Vagina (tissue), 2 donors: ENCODE measurements at regions not wholly inside any gene's neighbourhood (a gene's known extent, or its start where the extent isn't known, plus 50 kb on each side); places are given as distances from the start of the nearest gene placed in this dataset.

Experiments used
- POLR2A ChIP-seq, 2 donors: fragments of 450-650 bp; IDR thresholded peaks; one replicate each; pipeline ENCODE4 v1.6.1; 2017; ENCODE audit warnings: antibody characterized with exemption in 2 of 2, mild to moderate bottlenecking in 2 of 2, moderate library complexity in 2 of 2
- TF ChIP-seq, protein P1 (sequence below), 3 experiments: fragments of 450-650 bp in 2 of 3; fragments of 200-600 bp in 1 of 3; sonication (generic) in 1 of 3; IDR thresholded peaks; one replicate each; pipeline ENCODE4 v1.5.1; 2017 to 2019; ENCODE audit warnings: antibody characterized with exemption in 3 of 3, mild to moderate bottlenecking in 2 of 3, moderate library complexity in 2 of 3

DNA sequence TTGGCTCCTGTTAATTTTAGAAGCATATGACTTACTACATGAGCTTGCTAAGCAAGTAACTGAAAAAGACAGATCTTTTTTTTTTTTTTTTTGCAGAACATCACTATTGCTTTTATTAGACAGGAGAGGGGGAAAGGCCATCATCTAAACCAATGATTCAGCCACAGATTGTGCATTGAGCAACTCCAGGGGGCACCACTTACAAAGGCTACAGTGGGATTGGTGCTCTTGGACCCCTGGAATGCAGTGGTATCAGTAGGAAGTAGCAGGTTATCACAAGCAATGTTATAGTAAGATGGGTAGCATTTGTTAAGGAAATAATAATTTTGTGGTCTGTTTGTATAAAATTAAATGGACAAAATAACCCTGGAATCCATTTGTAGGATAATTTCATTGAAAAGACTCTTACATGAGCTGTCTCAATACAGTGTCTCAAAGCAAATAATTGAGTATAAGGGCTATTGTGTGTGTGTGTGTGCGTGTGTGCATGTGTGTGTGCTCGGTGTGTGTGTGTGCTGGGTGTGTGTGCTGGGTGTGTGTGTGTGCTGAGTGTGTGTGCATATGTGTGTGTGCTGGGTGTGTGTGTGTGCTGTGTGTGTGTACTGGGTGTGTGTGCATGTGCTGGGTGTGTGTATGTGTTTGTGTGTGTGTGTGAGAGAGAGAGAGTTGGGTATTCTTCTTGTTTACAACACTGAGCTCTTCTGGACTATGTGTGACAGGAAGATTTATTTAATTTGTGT lies 296.3 kb downstream of the PCDH7 start:
- TF ChIP-seq, protein P1, sequence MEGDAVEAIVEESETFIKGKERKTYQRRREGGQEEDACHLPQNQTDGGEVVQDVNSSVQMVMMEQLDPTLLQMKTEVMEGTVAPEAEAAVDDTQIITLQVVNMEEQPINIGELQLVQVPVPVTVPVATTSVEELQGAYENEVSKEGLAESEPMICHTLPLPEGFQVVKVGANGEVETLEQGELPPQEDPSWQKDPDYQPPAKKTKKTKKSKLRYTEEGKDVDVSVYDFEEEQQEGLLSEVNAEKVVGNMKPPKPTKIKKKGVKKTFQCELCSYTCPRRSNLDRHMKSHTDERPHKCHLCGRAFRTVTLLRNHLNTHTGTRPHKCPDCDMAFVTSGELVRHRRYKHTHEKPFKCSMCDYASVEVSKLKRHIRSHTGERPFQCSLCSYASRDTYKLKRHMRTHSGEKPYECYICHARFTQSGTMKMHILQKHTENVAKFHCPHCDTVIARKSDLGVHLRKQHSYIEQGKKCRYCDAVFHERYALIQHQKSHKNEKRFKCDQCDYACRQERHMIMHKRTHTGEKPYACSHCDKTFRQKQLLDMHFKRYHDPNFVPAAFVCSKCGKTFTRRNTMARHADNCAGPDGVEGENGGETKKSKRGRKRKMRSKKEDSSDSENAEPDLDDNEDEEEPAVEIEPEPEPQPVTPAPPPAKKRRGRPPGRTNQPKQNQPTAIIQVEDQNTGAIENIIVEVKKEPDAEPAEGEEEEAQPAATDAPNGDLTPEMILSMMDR (IDR thresholded peaks at IDR 0.05) = no peak
- no peak for TF ChIP-seq POLR2A (IDR thresholded peaks at IDR 0.05)
